HCT116 (cell line): ENCODE measurements at regions not wholly inside any gene's neighbourhood (a gene's known extent, or its start where the extent isn't known, plus 50 kb on each side); places are given as distances from the start of the nearest gene placed in this dataset.

ENCODE experiments used
- ATAC-seq: fragments of 200-7000 bp; cut with Tn5 transposase; 2 replicates; pipeline ENCODE4 v1.9.1; 2020; ENCODE audit warnings: mild to moderate bottlenecking, moderate library complexity
- BruUV-seq: library from RNA; stranded (reverse); fragments of 400-500 nt; replicated peaks from 2 replicates; lab custom pipeline; 2021; lab: Mats Ljungman, UMichigan
- CTCF ChIA-PET: fragments of 300-600 bp; sonication (Branson Sonifier 250); formaldehyde crosslinking; loops from one replicate; lab custom pipeline; 2021; ENCODE audit warnings: antibody characterized with exemption; lab: Charles Lee
- POLR2A ChIA-PET: fragments of 300-600, 350-600 bp; sonication (Branson Sonifier 250); formaldehyde crosslinking; loops from one replicate; lab custom pipeline; 2021; ENCODE audit warnings: antibody characterized with exemption; lab: Charles Lee
- RAD21 ChIA-PET, 2 experiments: fragments of 300-600 bp; sonication (Branson Sonifier 250); formaldehyde crosslinking; loops; one replicate each; lab custom pipeline; 2023; ENCODE audit warnings: low total read pairs in 2 of 2; ENCODE audit not compliant: uncharacterized antibody in 2 of 2, unreplicated experiment in 2 of 2, low non-redundant PET in 1 of 2; lab: Charles Lee
- DNase-seq: peaks from one replicate; pipeline ENCODE4 v3.0.0-alpha.2; 2010; ENCODE audit warnings: low read depth, low spot score
- H2AFZ ChIP-seq: fragments of 200-600 bp; shearing (Covaris generic), sonication (generic); 2 replicates; pipeline ENCODE4 v1.6.1; 2017; ENCODE audit warnings: low read depth, mixed run types, mixed read lengths, antibody characterized with exemption, low read length; ENCODE audit not compliant: poor library complexity, severe bottlenecking
- H3K27ac ChIP-seq: 2 replicates; pipeline ENCODE4 v1.5.1; 2012; ENCODE audit warnings: low read depth, low read length
- H3K27me3 ChIP-seq: fragments of 200-600 bp; sonication (generic); 2 replicates; pipeline ENCODE4 v1.6.1; 2016; ENCODE audit warnings: mixed run types, low read length, mixed read lengths; ENCODE audit not compliant: insufficient read depth
- H3K36me3 ChIP-seq, 2 experiments: fragments of 200-500 bp in 1 of 2; fragments of 200-600 bp in 1 of 2; sonication (Bioruptor generic) in 1 of 2; sonication (generic) in 1 of 2; 2 replicates each; pipeline versions ENCODE4 v1.5.1 to v1.6.1; 2014 to 2016; ENCODE audit warnings: low read length in 2 of 2, inconsistent platforms in 1 of 2, mixed read lengths in 1 of 2, mixed run types in 1 of 2; ENCODE audit not compliant: insufficient read depth in 2 of 2, control insufficient read depth in 1 of 2
- H3K4me1 ChIP-seq, 2 experiments: fragments of 200-600 bp in 1 of 2; sonication (generic) in 1 of 2; 2 replicates each; pipeline versions ENCODE4 v1.5.1 to v1.6.1; 2012 to 2017; ENCODE audit warnings: low read length in 2 of 2, inconsistent platforms in 1 of 2, mild to moderate bottlenecking in 1 of 2, mixed read lengths in 1 of 2, mixed run types in 1 of 2, moderate library complexity in 1 of 2; ENCODE audit not compliant: insufficient read depth in 2 of 2, control insufficient read depth in 1 of 2
- H3K4me2 ChIP-seq: fragments of 200-600 bp; sonication (generic); 2 replicates; pipeline ENCODE4 v1.6.1; 2017; ENCODE audit warnings: mixed run types, low read length, mixed read lengths
- H3K4me3 ChIP-seq, 2 experiments: fragments of 200-600 bp in 1 of 2; sonication (generic) in 1 of 2; replicated peaks in 1 of 2; 2 replicates each; pipeline ENCODE4 v1.5.1; 2011 to 2016; ENCODE audit warnings: low read length in 2 of 2, control low read depth in 1 of 2, low read depth in 1 of 2, mild to moderate bottlenecking in 1 of 2, mixed read lengths in 1 of 2, mixed run types in 1 of 2
- H3K79me2 ChIP-seq: fragments of 200-600 bp; sonication (generic); 2 replicates; pipeline ENCODE4 v1.6.1; 2017; ENCODE audit warnings: mild to moderate bottlenecking, mixed run types, low read length, moderate library complexity, mixed read lengths; ENCODE audit not compliant: insufficient read depth
- H3K9ac ChIP-seq: fragments of 200-600 bp; sonication (generic); 2 replicates; pipeline ENCODE4 v1.6.1; 2016; ENCODE audit warnings: low read length, mixed read lengths
- H3K9me2 ChIP-seq: fragments of 200-600 bp; sonication (generic), shearing (Covaris generic); 2 replicates; pipeline ENCODE4 v1.6.1; 2017; ENCODE audit warnings: mixed run types, mild to moderate bottlenecking, moderate library complexity; ENCODE audit not compliant: insufficient read depth
- H3K9me3 ChIP-seq, 2 experiments: fragments of 200-500 bp in 1 of 2; fragments of 200-600 bp in 1 of 2; sonication (Bioruptor generic) in 1 of 2; sonication (generic) in 1 of 2; 2 replicates each; pipeline ENCODE4 v1.6.1; 2014 to 2017; ENCODE audit warnings: low read length in 2 of 2, mixed read lengths in 2 of 2, inconsistent platforms in 1 of 2, low read depth in 1 of 2, mild to moderate bottlenecking in 1 of 2, mixed run types in 1 of 2, moderate library complexity in 1 of 2; ENCODE audit not compliant: control insufficient read depth in 1 of 2, insufficient read depth in 1 of 2
- H4K20me1 ChIP-seq: fragments of 200-600 bp; sonication (generic), shearing (Covaris generic); 2 replicates; pipeline ENCODE4 v1.6.1; 2017; ENCODE audit warnings: mixed run types, mild to moderate bottlenecking, moderate library complexity; ENCODE audit not compliant: insufficient read depth
- ATF3 ChIP-seq: IDR thresholded peaks from 2 replicates; pipeline ENCODE4 v1.6.1; 2012
- CBX3 ChIP-seq: IDR thresholded peaks from 2 replicates; pipeline ENCODE4 v1.6.1; 2012; ENCODE audit warnings: low read depth
- CEBPB ChIP-seq: IDR thresholded peaks from 2 replicates; pipeline ENCODE4 v1.6.1; 2012; ENCODE audit warnings: low read depth
- EGR1 ChIP-seq: IDR thresholded peaks from 2 replicates; pipeline ENCODE4 v1.6.1; 2012; ENCODE audit warnings: low read depth
- ELF1 ChIP-seq: IDR thresholded peaks from 2 replicates; pipeline ENCODE4 v1.6.1; 2012; ENCODE audit warnings: low read depth, borderline replicate concordance
- EZH2 ChIP-seq: fragments of 200-600 bp; sonication (generic); IDR thresholded peaks from 2 replicates; pipeline ENCODE4 v1.6.1; 2017; ENCODE audit warnings: antibody characterized with exemption, mixed run types
- EZH2phosphoT487 ChIP-seq: fragments of 200-600 bp; IDR thresholded peaks from 2 replicates; pipeline ENCODE4 v1.6.1; 2018; ENCODE audit warnings: antibody characterized with exemption, borderline replicate concordance
- FOSL1 ChIP-seq: IDR thresholded peaks from 2 replicates; pipeline ENCODE4 v1.6.1; 2012; ENCODE audit warnings: low read depth
- POLR2A ChIP-seq: IDR thresholded peaks from 2 replicates; pipeline ENCODE4 v1.7.0; 2011; ENCODE audit warnings: borderline replicate concordance; ENCODE audit not compliant: insufficient read depth, insufficient read length; ENCODE audit errors: extremely low read depth
- RAD21 ChIP-seq: IDR thresholded peaks from 2 replicates; pipeline ENCODE4 v1.6.1; 2012; ENCODE audit warnings: low read depth, mild to moderate bottlenecking
- SP1 ChIP-seq: IDR thresholded peaks from 2 replicates; pipeline ENCODE4 v1.6.1; 2012; ENCODE audit warnings: low read depth
- SRF ChIP-seq: IDR thresholded peaks from 2 replicates; pipeline ENCODE4 v1.6.1; 2012; ENCODE audit warnings: low read depth
- YY1 ChIP-seq: IDR thresholded peaks from 2 replicates; pipeline ENCODE4 v1.6.1; 2011; ENCODE audit warnings: low read length, low read depth, moderate library complexity, mild to moderate bottlenecking; ENCODE audit not compliant: insufficient replicate concordance; ENCODE audit errors: extremely low read depth
- intact Hi-C: fragments of 100-400 bp; cut with micrococcal nuclease; formaldehyde crosslinking; loops from 2 replicates; pipeline ENCODE4 v1.10.0; 2022
- TF ChIP-seq, protein P1 (sequence below): IDR thresholded peaks from 2 replicates; pipeline ENCODE4 v1.6.1; 2012; ENCODE audit warnings: low read depth
- TF ChIP-seq, protein P2 (sequence below), 3 experiments: fragments of 200-600 bp in 1 of 3; sonication (generic) in 1 of 3; IDR thresholded peaks in 2 of 3; conservative IDR thresholded peaks in 1 of 3; 2 replicates each; pipeline ENCODE4 v1.5.1; 2012 to 2017; ENCODE audit warnings: low read depth in 2 of 3, low read length in 2 of 3, antibody characterized with exemption in 1 of 3, borderline replicate concordance in 1 of 3, control low read depth in 1 of 3, mild to moderate bottlenecking in 1 of 3, mixed read lengths in 1 of 3, mixed run types in 1 of 3, moderate library complexity in 1 of 3; ENCODE audit not compliant: insufficient read depth in 1 of 3
- TF ChIP-seq, protein P3 (sequence below): IDR thresholded peaks from 2 replicates; pipeline ENCODE4 v1.6.1; 2011; ENCODE audit warnings: mild to moderate bottlenecking, low read length, moderate library complexity; ENCODE audit not compliant: insufficient replicate concordance; ENCODE audit errors: extremely low read depth

GRCh38 chr6:133693565-133693964 lies 195.3 kb upstream of the TCF21 start:
- ATAC-seq (no peak), DNase-seq (no peak)
- Histone ChIP-seq H3K9ac (no peak overlapping the region), H3K27me3 (no peaks in the 10 kb centered on the region), H2AFZ (no peak overlapping the region), H3K4me1 (no peaks in the 10 kb centered on the region), H3K36me3 (no peaks in the 10 kb centered on the region), H3K4me3 (no peak overlapping the region), H3K9me2 (no peaks in the 10 kb centered on the region), H3K27ac (no peak overlapping the region), H3K4me2 (no peak overlapping the region), H4K20me1 (no peaks in the 10 kb centered on the region), H3K79me2 (no peaks in the 10 kb centered on the region), H3K9me3 (no peaks in the 10 kb centered on the region)
- RAD21 ChIA-PET, result no interaction called here
- BruUV-seq, result no TSS peak
- intact Hi-C loops, result no loop called here
- TF ChIP-seq POLR2A (no peak), YY1 (no peak), ELF1 (no peak), SRF (no peak), RAD21 (no peak), EZH2 (no peak), EZH2phosphoT487 (no peak), CBX3 (no peak), ATF3 (no peak), SP1 (no peak), CEBPB (no peak), EGR1 (no peak), FOSL1 (no peak)
- TF ChIP-seq, protein P1, sequence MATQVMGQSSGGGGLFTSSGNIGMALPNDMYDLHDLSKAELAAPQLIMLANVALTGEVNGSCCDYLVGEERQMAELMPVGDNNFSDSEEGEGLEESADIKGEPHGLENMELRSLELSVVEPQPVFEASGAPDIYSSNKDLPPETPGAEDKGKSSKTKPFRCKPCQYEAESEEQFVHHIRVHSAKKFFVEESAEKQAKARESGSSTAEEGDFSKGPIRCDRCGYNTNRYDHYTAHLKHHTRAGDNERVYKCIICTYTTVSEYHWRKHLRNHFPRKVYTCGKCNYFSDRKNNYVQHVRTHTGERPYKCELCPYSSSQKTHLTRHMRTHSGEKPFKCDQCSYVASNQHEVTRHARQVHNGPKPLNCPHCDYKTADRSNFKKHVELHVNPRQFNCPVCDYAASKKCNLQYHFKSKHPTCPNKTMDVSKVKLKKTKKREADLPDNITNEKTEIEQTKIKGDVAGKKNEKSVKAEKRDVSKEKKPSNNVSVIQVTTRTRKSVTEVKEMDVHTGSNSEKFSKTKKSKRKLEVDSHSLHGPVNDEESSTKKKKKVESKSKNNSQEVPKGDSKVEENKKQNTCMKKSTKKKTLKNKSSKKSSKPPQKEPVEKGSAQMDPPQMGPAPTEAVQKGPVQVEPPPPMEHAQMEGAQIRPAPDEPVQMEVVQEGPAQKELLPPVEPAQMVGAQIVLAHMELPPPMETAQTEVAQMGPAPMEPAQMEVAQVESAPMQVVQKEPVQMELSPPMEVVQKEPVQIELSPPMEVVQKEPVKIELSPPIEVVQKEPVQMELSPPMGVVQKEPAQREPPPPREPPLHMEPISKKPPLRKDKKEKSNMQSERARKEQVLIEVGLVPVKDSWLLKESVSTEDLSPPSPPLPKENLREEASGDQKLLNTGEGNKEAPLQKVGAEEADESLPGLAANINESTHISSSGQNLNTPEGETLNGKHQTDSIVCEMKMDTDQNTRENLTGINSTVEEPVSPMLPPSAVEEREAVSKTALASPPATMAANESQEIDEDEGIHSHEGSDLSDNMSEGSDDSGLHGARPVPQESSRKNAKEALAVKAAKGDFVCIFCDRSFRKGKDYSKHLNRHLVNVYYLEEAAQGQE, result no peak
- TF ChIP-seq, protein P2, sequence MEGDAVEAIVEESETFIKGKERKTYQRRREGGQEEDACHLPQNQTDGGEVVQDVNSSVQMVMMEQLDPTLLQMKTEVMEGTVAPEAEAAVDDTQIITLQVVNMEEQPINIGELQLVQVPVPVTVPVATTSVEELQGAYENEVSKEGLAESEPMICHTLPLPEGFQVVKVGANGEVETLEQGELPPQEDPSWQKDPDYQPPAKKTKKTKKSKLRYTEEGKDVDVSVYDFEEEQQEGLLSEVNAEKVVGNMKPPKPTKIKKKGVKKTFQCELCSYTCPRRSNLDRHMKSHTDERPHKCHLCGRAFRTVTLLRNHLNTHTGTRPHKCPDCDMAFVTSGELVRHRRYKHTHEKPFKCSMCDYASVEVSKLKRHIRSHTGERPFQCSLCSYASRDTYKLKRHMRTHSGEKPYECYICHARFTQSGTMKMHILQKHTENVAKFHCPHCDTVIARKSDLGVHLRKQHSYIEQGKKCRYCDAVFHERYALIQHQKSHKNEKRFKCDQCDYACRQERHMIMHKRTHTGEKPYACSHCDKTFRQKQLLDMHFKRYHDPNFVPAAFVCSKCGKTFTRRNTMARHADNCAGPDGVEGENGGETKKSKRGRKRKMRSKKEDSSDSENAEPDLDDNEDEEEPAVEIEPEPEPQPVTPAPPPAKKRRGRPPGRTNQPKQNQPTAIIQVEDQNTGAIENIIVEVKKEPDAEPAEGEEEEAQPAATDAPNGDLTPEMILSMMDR (IDR thresholded peaks at IDR 0.05 in 2 of 3, conservative IDR thresholded peaks at IDR 0.05 in 1 of 3; ENCODE audit: borderline replicate concordance in 1 of 3, insufficient read depth in 1 of 3, low read depth in 2 of 3, low read length in 2 of 3), result no peak
- TF ChIP-seq, protein P3, sequence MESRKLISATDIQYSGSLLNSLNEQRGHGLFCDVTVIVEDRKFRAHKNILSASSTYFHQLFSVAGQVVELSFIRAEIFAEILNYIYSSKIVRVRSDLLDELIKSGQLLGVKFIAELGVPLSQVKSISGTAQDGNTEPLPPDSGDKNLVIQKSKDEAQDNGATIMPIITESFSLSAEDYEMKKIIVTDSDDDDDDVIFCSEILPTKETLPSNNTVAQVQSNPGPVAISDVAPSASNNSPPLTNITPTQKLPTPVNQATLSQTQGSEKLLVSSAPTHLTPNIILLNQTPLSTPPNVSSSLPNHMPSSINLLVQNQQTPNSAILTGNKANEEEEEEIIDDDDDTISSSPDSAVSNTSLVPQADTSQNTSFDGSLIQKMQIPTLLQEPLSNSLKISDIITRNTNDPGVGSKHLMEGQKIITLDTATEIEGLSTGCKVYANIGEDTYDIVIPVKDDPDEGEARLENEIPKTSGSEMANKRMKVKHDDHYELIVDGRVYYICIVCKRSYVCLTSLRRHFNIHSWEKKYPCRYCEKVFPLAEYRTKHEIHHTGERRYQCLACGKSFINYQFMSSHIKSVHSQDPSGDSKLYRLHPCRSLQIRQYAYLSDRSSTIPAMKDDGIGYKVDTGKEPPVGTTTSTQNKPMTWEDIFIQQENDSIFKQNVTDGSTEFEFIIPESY, result no peak
- POLR2A ChIA-PET, result no interaction called here
- CTCF ChIA-PET, result no interaction called here
